ENCODE measurements at regions not wholly inside any gene's neighbourhood (a gene's known extent, or its start where the extent isn't known, plus 50 kb on each side); places are given as distances from the start of the nearest gene placed in this dataset.

GRCh38 chr2:199160081-199160480, 297.7 kb downstream of the SATB2 start:
- no peak for ATAC-seq
- no peak overlapping the region for H3K4me3 Mint-ChIP-seq
- H3K36me3 Mint-ChIP-seq (ENCODE audit: low read depth) = no peaks in the 10 kb centered on the region
- peaks cover 3% of the 10 kb centered on the region for H3K27me3 Mint-ChIP-seq
- no peak overlapping the region for H3K27ac Mint-ChIP-seq
- no peak for DNase-seq
- H3K9me3 Mint-ChIP-seq = peaks cover 22% of the 10 kb centered on the region
- no peaks in the 10 kb centered on the region for H3K4me1 Mint-ChIP-seq

DNA sequence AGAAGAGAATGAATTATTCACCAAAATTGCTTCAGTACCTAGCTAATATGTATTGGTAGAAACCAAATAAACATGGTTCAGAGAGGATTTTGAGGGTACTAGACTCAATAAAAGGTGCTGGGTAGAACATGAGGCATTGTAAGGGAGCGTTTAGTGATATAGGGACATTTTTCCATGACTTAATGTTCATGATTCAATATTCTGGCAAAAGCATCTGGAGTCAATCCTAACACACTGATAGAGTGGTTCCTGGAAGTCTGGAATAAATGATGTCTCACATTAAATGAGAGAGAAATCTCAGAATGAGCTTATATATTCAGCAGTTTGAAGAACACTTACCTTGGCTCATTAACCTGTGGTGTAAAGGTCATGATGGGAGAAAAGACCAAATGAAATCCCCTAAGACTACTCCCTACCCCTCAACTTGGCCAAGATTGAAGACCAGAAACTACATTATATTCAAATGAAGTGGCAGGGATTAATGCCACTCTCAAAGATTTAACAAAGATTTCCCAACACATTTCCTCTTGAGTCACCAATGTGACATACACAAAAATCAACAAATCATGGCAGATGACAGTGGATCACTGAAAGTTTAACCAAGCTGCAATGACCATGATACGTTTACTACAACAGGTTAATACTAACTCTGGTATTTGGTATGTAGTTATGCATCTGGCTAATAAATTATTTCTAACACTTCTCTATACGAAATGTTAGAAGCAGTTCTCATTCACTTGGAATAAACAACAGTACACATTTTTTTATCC, 309.5 kb downstream of the SATB2 start:
- DNase-seq (no peak), ATAC-seq (no peak)
- no peak overlapping the region for H3K27ac Mint-ChIP-seq

GRCh38 chr2:199147216-199147615, 310.5 kb downstream of the SATB2 start:
- Mint-ChIP-seq H3K4me3 (no peak overlapping the region), H3K4me1 (no peaks in the 10 kb centered on the region), H3K36me3 (ENCODE audit: low read depth) (no peaks in the 10 kb centered on the region), H3K27ac (no peak overlapping the region), H3K27me3 (no peaks in the 10 kb centered on the region), H3K9me3 (peaks cover 15% of the 10 kb centered on the region)
- ATAC-seq (no peak), DNase-seq (no peak)

More for the DNA sequence above, 309.5 kb downstream of the SATB2 start:
- Mint-ChIP-seq H3K4me1 (no peaks in the 10 kb centered on the region), H3K4me3 (no peak overlapping the region), H3K36me3 (ENCODE audit: low read depth) (no peaks in the 10 kb centered on the region), H3K27me3 (no peaks in the 10 kb centered on the region), H3K9me3 (peaks cover 15% of the 10 kb centered on the region)

- H3K27me3 Mint-ChIP-seq = no peaks in the 10 kb centered on the region
- no peaks in the 10 kb centered on the region for H3K36me3 Mint-ChIP-seq (ENCODE audit: low read depth)
- H3K27ac Mint-ChIP-seq = no peak overlapping the region
- DNase-seq (no peak), ATAC-seq (no peak)
- peaks cover 11% of the 10 kb centered on the region for H3K9me3 Mint-ChIP-seq
- H3K4me1 Mint-ChIP-seq = no peaks in the 10 kb centered on the region
- H3K4me3 Mint-ChIP-seq = no peak overlapping the region
Observed at GRCh38 chr2:199144546-199144945, 313.2 kb downstream of the SATB2 start.

DNA sequence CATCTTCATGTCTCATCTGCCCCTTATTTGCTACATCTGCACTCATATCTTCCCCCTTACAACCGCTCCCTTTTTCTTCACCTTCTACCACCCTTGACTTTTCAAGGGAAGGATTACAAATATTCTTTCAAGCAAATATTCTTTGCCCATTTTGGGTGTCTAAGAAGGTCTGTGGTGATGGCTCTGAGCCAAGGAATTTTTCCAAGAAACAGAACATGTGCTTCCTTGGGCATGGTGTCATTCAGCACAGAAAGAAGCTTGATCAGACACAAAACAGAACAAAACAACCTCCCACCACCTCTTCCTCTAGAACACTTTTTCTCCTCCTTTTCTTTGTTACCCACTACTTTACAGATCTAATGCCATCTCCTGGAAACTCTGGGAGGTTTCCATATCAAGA, 313.7 kb downstream of the SATB2 start:
- no peak overlapping the region for H3K27ac Mint-ChIP-seq
- H3K27me3 Mint-ChIP-seq = no peaks in the 10 kb centered on the region
- DNase-seq (no peak), ATAC-seq (no peak)
- no peaks in the 10 kb centered on the region for H3K4me1 Mint-ChIP-seq
- no peaks in the 10 kb centered on the region for H3K36me3 Mint-ChIP-seq (ENCODE audit: low read depth)
- H3K9me3 Mint-ChIP-seq = peaks cover 11% of the 10 kb centered on the region
- no peak overlapping the region for H3K4me3 Mint-ChIP-seq

GRCh38 chr2:199136681-199137080, 321.1 kb downstream of the SATB2 start:
- ATAC-seq = no peak
- Mint-ChIP-seq H3K4me3 (no peak overlapping the region), H3K27ac (no peak overlapping the region), H3K36me3 (ENCODE audit: low read depth) (no peaks in the 10 kb centered on the region), H3K27me3 (no peaks in the 10 kb centered on the region), H3K9me3 (no peaks in the 10 kb centered on the region), H3K4me1 (no peaks in the 10 kb centered on the region)
- DNase-seq = no peak

DNA sequence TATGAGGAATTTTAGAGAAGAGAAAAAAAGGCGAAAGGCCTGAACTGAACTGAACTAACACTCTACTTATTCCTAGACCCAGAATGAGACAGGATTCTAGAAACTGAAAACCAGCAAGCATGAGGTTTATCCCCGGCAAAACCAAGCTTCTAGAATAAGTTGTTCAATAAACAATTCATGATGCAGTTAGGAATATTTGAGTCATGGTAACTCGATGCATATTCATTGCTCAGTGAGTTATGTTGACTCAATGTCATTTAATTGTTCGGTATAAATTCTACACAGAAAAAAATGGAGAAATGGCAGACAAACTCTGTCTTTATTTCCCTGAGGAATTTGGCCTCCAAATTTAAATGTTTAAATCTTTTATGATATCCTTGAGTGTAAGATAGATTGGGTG, 321.5 kb downstream of the SATB2 start:
- H3K27me3 Mint-ChIP-seq = no peaks in the 10 kb centered on the region
- DNase-seq (no peak), ATAC-seq (no peak)
- H3K27ac Mint-ChIP-seq = no peak overlapping the region
- H3K4me1 Mint-ChIP-seq = no peaks in the 10 kb centered on the region
- H3K9me3 Mint-ChIP-seq = no peaks in the 10 kb centered on the region
- no peaks in the 10 kb centered on the region for H3K36me3 Mint-ChIP-seq (ENCODE audit: low read depth)
- no peak overlapping the region for H3K4me3 Mint-ChIP-seq

DNA sequence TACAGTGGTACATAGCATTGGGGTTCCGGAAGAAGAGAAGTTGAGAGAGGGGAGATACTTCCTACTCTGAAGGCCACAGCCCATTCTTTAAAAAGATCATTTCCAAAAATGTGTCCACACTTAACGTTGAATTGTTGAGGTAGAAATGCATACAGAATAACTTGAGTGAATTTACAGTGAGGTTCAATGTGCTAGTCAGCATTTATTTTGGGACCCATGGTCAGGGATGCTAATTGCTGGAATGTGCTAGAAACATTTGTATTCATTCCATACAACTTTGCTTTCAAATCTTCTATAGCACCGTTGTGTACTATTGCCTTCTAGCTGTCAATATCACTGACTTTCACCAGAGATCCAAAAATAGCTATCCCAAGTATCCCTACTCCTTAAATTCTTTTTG, 325.9 kb downstream of the SATB2 start:
- H3K27ac Mint-ChIP-seq = no peak overlapping the region
- no peaks in the 10 kb centered on the region for H3K9me3 Mint-ChIP-seq

DNA sequence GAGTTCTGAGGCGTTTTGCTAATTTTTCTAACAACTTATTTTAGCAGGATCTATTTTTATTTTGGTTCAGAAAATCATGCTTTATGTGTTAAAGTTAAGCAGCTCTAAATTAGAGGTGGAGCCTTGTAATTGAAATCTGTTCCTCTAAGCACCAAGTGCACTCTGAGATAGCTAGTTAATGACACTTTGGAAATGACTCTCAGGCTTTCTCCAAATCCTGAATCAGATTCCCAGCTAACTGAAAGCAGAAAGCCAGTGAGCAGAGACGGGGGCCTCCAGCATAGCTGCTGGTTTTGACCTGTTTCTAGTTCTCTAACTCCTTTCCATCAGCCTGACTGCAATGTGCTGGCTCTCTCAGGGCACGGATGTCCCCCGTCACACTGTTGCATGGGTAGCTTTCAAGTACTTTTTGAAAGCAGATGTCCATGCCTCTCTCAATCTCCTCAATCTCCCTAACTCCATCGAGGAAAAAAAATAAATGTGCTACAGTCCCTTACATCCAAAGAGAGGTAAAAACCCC, 326.5 kb downstream of the SATB2 start:
- DNase-seq (no peak), ATAC-seq (no peak)
- no peak overlapping the region for H3K27ac Mint-ChIP-seq
- no peak overlapping the region for H3K4me3 Mint-ChIP-seq
- H3K9me3 Mint-ChIP-seq = no peaks in the 10 kb centered on the region
- no peaks in the 10 kb centered on the region for H3K4me1 Mint-ChIP-seq
- no peaks in the 10 kb centered on the region for H3K36me3 Mint-ChIP-seq (ENCODE audit: low read depth)
- no peaks in the 10 kb centered on the region for H3K27me3 Mint-ChIP-seq

More for the DNA sequence above, 325.9 kb downstream of the SATB2 start:
- no peak overlapping the region for H3K4me3 Mint-ChIP-seq
- ATAC-seq (no peak), DNase-seq (no peak)
- no peaks in the 10 kb centered on the region for H3K4me1 Mint-ChIP-seq
- H3K36me3 Mint-ChIP-seq (ENCODE audit: low read depth) = no peaks in the 10 kb centered on the region
- no peaks in the 10 kb centered on the region for H3K27me3 Mint-ChIP-seq

DNA sequence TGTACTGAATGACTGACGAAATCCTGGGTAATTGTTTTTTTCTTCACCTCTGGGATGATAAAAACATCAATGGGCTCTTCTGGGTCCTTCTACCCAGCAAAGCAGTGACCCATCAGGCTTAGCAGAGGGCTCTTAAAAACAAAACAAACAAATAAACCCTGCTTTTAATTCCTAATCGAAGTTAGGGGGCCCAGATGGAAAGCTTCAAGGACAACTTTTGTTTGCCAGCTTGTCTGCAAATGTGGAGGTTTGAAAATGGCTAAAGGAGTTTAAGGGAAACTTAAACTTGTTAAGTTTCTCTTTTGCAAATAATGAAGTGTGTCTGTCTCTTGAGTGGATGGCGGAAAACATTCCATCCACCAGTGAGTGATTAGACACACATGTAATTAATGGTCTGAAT, 327.2 kb downstream of the SATB2 start:
- H3K27me3 Mint-ChIP-seq = no peaks in the 10 kb centered on the region
- DNase-seq = no peak
- H3K4me1 Mint-ChIP-seq = no peaks in the 10 kb centered on the region
- no peaks in the 10 kb centered on the region for H3K36me3 Mint-ChIP-seq (ENCODE audit: low read depth)
- H3K4me3 Mint-ChIP-seq = no peak overlapping the region
- H3K27ac Mint-ChIP-seq = no peak overlapping the region
- H3K9me3 Mint-ChIP-seq = no peaks in the 10 kb centered on the region
- ATAC-seq = no peak

- DNase-seq (no peak), ATAC-seq (no peak)
- Mint-ChIP-seq H3K4me1 (no peaks in the 10 kb centered on the region), H3K36me3 (ENCODE audit: low read depth) (no peaks in the 10 kb centered on the region), H3K4me3 (no peak overlapping the region), H3K9me3 (no peaks in the 10 kb centered on the region), H3K27me3 (peaks cover 2% of the 10 kb centered on the region), H3K27ac (no peak overlapping the region)
Observed at GRCh38 chr2:199128476-199129229, 329.1 kb downstream of the SATB2 start.

GRCh38 chr2:199119796-199120195, 337.9 kb downstream of the SATB2 start:
- ATAC-seq = no peak
- no peaks in the 10 kb centered on the region for H3K36me3 Mint-ChIP-seq (ENCODE audit: low read depth)
- DNase-seq = no peak

DNA sequence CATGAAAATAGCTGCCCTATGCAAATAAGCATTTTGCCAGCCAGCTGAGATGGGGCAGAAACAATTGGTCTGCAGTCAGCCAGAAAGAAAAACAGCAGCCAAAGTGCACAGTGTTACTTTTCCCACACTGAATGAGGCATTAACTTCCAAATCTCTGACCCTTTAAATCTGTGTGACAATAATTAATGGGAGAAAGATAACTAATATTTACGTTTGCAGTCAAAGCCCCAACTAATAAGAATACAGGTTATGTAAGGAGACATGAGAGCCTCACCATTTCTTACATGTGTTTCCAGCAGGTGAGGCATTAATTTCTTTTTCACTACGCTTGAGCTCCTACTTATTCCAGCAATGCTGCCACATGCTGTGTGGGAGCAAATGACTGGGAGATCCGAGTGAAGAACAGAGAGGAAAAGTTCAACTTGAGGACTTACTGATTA, 339.0 kb downstream of the SATB2 start:
- H3K27me3 Mint-ChIP-seq = no peaks in the 10 kb centered on the region
- DNase-seq (no peak), ATAC-seq (no peak)
- no peaks in the 10 kb centered on the region for H3K4me1 Mint-ChIP-seq
- no peak overlapping the region for H3K4me3 Mint-ChIP-seq
- no peak overlapping the region for H3K27ac Mint-ChIP-seq
- no peaks in the 10 kb centered on the region for H3K9me3 Mint-ChIP-seq
- H3K36me3 Mint-ChIP-seq (ENCODE audit: low read depth) = no peaks in the 10 kb centered on the region

More at GRCh38 chr2:199119796-199120195, 337.9 kb downstream of the SATB2 start:
- Mint-ChIP-seq H3K27me3 (peaks cover 2% of the 10 kb centered on the region), H3K4me1 (no peaks in the 10 kb centered on the region), H3K4me3 (no peak overlapping the region), H3K27ac (no peak overlapping the region), H3K9me3 (no peaks in the 10 kb centered on the region)

DNA sequence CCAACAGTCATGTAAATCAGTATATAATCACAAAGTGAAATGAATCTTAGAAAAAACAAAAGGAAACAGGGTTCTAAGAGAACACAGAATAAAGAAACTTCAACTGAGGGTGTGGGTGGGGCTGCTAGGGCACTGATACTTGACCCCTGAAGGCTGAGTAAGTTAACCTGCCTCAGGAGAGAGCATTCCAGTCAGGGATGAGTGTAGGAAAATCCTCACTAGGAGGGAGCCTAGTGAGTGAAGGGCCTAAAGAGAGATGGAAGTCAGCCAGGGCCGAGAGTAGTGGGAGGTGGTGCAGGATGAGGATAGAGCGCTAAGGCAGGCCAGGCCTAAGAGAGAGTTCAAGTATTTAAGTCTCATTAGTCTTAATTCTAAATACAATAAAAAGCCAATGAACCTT, 342.6 kb downstream of the SATB2 start:
- Mint-ChIP-seq H3K4me1 (no peaks in the 10 kb centered on the region), H3K27ac (no peak overlapping the region), H3K9me3 (no peaks in the 10 kb centered on the region), H3K27me3 (no peaks in the 10 kb centered on the region), H3K4me3 (no peak overlapping the region), H3K36me3 (ENCODE audit: low read depth) (no peaks in the 10 kb centered on the region)
- DNase-seq (no peak), ATAC-seq (no peak)

DNA sequence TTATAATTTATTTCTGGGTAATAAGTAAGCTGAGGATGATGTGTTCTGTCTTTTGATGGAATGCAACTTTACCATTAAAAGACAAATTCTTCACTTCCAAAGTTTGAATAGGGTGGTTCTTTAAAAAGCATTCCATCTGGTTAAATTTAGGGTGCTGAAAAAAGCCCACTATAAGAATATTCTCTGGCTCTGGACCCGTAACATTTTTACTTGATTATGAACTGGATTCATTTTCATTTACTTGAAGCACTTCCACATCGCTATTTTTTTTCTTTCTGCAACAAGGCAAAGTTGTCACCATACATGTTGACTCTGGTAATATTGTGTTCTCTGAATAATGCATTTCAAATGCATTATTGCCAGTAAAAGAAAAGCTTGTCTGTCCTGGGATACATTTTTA, 344.6 kb downstream of the SATB2 start:
- H3K4me3 Mint-ChIP-seq = no peak overlapping the region
- ATAC-seq = no peak

More for the DNA sequence above, 344.6 kb downstream of the SATB2 start:
- DNase-seq = no peak
- Mint-ChIP-seq H3K4me1 (no peaks in the 10 kb centered on the region), H3K27me3 (no peaks in the 10 kb centered on the region), H3K9me3 (no peaks in the 10 kb centered on the region), H3K36me3 (ENCODE audit: low read depth) (no peaks in the 10 kb centered on the region), H3K27ac (no peak overlapping the region)
